Astrocyte of the spinal cord (primary cell): ENCODE measurements at regions not wholly inside any gene's neighbourhood (a gene's known extent, or its start where the extent isn't known, plus 50 kb on each side); places are given as distances from the start of the nearest gene placed in this dataset.

Experiments used
- DNase-seq: peaks from one replicate; pipeline ENCODE4 v3.0.0; 2011; ENCODE audit warnings: low read depth, low spot score
- H3K4me3 ChIP-seq: 2 replicates; pipeline ENCODE4 v1.5.1; 2011; ENCODE audit warnings: low read depth, mild to moderate bottlenecking, low read length, moderate library complexity
- in situ Hi-C: cut with HindIII; loops from 2 replicates; pipeline ENCODE4 v1.10.0; 2017; ENCODE audit warnings: low sequenced_read_pairs
- TF ChIP-seq, protein P1 (sequence below): IDR thresholded peaks from 2 replicates; pipeline ENCODE4 v1.5.1; 2012; ENCODE audit warnings: low read depth, mild to moderate bottlenecking, low read length, inconsistent platforms

DNA sequence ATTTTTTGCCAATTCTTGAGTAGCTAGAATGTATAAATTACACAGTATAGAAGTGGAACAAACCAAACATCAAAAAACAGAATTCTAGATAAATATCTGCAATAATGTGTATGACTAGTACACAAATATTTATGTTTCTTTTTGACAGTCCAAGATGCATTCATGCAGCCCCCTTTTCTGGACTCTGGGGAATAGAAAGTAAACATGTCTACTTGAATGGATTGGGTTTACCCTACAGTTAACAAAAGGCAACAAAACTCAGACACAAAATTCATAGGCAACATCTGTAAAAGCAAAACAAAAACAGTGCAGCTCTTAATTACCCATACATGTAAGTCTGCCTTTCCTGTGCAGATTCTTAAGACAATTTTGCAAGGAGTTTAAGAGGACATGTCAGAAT, 419.4 kb upstream of the DACH1 start:
- in situ Hi-C loops = no loop called here
- no peak overlapping the region for H3K4me3 ChIP-seq
- DNase-seq = no peak
- TF ChIP-seq, protein P1, sequence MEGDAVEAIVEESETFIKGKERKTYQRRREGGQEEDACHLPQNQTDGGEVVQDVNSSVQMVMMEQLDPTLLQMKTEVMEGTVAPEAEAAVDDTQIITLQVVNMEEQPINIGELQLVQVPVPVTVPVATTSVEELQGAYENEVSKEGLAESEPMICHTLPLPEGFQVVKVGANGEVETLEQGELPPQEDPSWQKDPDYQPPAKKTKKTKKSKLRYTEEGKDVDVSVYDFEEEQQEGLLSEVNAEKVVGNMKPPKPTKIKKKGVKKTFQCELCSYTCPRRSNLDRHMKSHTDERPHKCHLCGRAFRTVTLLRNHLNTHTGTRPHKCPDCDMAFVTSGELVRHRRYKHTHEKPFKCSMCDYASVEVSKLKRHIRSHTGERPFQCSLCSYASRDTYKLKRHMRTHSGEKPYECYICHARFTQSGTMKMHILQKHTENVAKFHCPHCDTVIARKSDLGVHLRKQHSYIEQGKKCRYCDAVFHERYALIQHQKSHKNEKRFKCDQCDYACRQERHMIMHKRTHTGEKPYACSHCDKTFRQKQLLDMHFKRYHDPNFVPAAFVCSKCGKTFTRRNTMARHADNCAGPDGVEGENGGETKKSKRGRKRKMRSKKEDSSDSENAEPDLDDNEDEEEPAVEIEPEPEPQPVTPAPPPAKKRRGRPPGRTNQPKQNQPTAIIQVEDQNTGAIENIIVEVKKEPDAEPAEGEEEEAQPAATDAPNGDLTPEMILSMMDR = no peak

DNA sequence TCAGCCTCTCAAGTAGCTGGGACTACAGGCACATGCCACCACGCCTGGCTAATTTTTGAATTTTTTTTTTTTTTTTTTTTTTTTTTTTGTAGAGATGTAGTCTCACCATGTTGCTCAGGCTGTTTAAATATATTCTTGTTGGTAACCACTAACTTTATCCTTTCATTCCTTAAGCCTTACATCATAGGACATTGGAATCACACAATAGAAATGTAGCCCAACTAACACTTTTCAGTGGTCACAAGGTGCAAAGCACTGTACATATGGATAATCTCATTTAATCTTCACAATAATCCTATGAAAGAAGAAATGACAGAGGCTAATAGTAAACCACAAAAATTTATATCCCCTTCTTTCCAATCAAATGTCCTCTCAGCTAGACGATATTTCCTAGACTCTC, 417.8 kb upstream of the DACH1 start:
- TF ChIP-seq, protein P1 = no peak
- DNase-seq = peak; percentile 29
- in situ Hi-C loops = no loop called here
- H3K4me3 ChIP-seq = no peak overlapping the region

DNA sequence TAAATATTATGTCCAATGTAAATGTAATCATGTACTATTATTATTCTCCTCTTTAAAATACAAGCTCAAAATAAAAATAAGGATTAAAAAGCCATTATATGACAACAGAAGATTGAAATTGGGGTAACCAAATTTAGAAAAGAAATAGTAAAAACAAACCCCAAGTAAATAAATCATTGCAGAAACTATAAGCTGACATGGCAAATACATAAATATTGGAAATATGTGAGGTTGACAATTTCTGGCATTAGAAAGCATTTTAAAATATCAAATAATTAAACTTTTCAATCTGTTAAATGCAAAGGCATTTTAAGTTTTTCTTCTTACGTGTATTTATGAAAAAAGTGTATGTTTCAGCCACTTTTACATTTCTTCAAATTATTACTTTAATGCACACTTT, 394.7 kb upstream of the DACH1 start:
- DNase-seq = no peak

DNA sequence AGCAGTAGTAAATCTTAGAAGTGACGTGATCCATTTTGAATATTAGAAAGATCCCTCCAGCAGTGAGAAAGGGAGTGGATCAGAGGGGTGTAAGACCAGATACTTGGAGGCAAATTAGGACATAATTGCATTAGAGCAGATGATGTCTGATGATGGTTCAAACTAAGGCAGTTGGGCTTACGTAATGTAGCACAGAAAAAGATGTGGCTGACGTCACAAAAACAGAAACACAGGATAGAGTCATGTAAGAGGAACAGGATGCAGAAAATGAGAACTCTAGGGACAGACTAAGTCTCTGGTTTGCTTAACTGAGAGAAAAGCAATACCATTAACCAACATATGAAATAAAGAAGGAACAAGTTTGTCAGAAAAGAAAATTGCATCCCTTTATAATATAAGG, 392.5 kb upstream of the DACH1 start:
- in situ Hi-C loops = no loop called here
- TF ChIP-seq, protein P1 = no peak
- no peak overlapping the region for H3K4me3 ChIP-seq
- no peak for DNase-seq

More for the DNA sequence above, 394.7 kb upstream of the DACH1 start:
- in situ Hi-C loops = no loop called here
- H3K4me3 ChIP-seq = no peak overlapping the region
- TF ChIP-seq, protein P1 = no peak

DNA sequence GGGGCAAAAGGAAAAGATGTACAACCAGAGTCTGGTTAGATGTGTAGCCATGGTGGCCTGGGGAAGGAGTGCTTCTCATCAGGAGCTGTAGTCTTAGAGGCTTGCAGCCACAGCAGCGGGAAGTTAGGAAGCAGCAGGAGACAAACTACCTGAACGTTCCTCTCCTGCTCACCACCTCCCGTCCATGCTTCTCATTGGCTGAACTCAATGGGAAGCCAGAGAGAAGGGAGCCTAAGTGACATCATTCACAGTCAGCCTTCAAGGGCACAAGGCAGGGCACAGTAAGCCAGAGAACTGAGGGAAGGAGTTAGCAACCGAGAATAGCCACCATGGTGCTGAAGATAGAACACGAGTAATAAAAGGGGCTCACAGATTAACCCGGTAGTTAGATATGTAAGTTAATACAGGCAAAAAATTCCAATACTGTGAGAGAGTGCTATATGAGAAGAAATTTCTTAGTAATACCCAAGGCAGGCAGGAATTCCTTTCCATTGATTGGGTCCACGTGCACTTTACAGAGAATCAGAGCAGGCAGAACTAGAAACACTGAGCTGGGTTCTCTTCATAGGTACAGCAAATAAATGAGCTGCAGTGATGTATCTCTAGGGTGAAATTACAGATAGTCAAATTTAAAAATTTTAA, 391.5 kb upstream of the DACH1 start:
- in situ Hi-C loops = no loop called here
- no peak overlapping the region for H3K4me3 ChIP-seq
- no peak for DNase-seq
- TF ChIP-seq, protein P1 = no peak

DNA sequence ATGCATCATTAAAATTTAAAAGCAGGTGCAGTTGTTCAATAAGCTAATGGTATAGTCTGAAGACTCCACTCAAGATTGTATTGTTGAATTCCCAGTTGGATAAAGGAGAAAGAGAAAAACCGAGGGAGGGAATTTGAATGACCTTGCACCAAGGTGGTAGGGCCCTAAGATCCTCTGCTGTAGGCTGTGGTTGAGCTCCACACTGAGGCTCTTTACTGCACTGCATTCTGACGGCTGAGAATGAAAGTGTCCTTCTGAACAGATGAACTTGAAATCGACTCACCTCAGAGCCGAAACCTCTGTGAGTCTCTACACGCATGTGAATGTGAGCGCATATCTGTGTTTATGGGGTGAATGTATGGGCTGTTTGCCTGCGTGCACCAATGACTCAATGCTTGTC, 388.9 kb upstream of the DACH1 start:
- TF ChIP-seq, protein P1 = peak; percentile 81
- in situ Hi-C loops = no loop called here
- DNase-seq = peak; percentile 60
- H3K4me3 ChIP-seq = no peak overlapping the region
